ENCODE measurements at regions not wholly inside any gene's neighbourhood (a gene's known extent, or its start where the extent isn't known, plus 50 kb on each side); places are given as distances from the start of the nearest gene placed in this dataset.

GRCh38 chr4:144300616-144301015 lies 160.1 kb upstream of the GYPA start:
- Histone ChIP-seq H3K27ac (ENCODE audit: insufficient read depth, low read depth, low read length, poor library complexity, severe bottlenecking) (no peak overlapping the region), H3K4me1 (ENCODE audit: control insufficient read depth, insufficient read depth, low read length) (no peaks in the 10 kb centered on the region), H3K9me3 (ENCODE audit: control insufficient read depth, low read length) (no peaks in the 10 kb centered on the region), H3K36me3 (ENCODE audit: control insufficient read depth, insufficient read depth, low read length) (no peaks in the 10 kb centered on the region), H3K4me3 (ENCODE audit: insufficient read depth, low read depth, low read length) (no peak overlapping the region), H3K27me3 (ENCODE audit: control insufficient read depth, insufficient read depth, low read length, poor library complexity, severe bottlenecking) (no peaks in the 10 kb centered on the region)
- 88 to 97% methylated on average over 2 of the region's 2 CpGs for WGBS, 2 experiments

- no peak overlapping the region for H3K4me3 ChIP-seq (ENCODE audit: insufficient read depth, low read depth, low read length)
- H3K9me3 ChIP-seq (ENCODE audit: control insufficient read depth, low read length): no peaks in the 10 kb centered on the region
- H3K36me3 ChIP-seq (ENCODE audit: control insufficient read depth, insufficient read depth, low read length): no peaks in the 10 kb centered on the region
- no peaks in the 10 kb centered on the region for H3K27me3 ChIP-seq (ENCODE audit: control insufficient read depth, insufficient read depth, low read length, poor library complexity, severe bottlenecking)
- H3K27ac ChIP-seq (ENCODE audit: insufficient read depth, low read depth, low read length, poor library complexity, severe bottlenecking): no peak overlapping the region
- H3K4me1 ChIP-seq (ENCODE audit: control insufficient read depth, insufficient read depth, low read length): no peaks in the 10 kb centered on the region
- 93 to 94% methylated on average over 6 to 7 of the region's 7 CpGs for WGBS, 2 experiments
These were observed 162.4 kb upstream of the GYPA start for GRCh38 chr4:144302704-144303536.

GRCh38 chr4:144304025-144304424 lies 163.5 kb upstream of the GYPA start:
- WGBS, 2 experiments: 80% methylated on average over 1 of the region's 2 CpGs; no CpG with 5 or more reads in 1 of the 2 experiments
- H3K4me1 ChIP-seq (ENCODE audit: control insufficient read depth, insufficient read depth, low read length): no peaks in the 10 kb centered on the region
- no peaks in the 10 kb centered on the region for H3K27me3 ChIP-seq (ENCODE audit: control insufficient read depth, insufficient read depth, low read length, poor library complexity, severe bottlenecking)

GRCh38 chr4:144310535-144310934 lies 170.0 kb upstream of the GYPA start:
- Histone ChIP-seq H3K9me3 (ENCODE audit: control insufficient read depth, low read length) (no peaks in the 10 kb centered on the region), H3K36me3 (ENCODE audit: control insufficient read depth, insufficient read depth, low read length) (no peaks in the 10 kb centered on the region), H3K27ac (ENCODE audit: insufficient read depth, low read depth, low read length, poor library complexity, severe bottlenecking) (no peak overlapping the region), H3K4me3 (ENCODE audit: insufficient read depth, low read depth, low read length) (no peak overlapping the region), H3K27me3 (ENCODE audit: control insufficient read depth, insufficient read depth, low read length, poor library complexity, severe bottlenecking) (no peaks in the 10 kb centered on the region), H3K4me1 (ENCODE audit: control insufficient read depth, insufficient read depth, low read length) (no peaks in the 10 kb centered on the region)
- WGBS, 2 experiments: 83 to 87% methylated on average over 2 to 3 of the region's 4 CpGs

More at GRCh38 chr4:144304025-144304424, 163.5 kb upstream of the GYPA start:
- Histone ChIP-seq H3K27ac (ENCODE audit: insufficient read depth, low read depth, low read length, poor library complexity, severe bottlenecking) (no peak overlapping the region), H3K9me3 (ENCODE audit: control insufficient read depth, low read length) (no peaks in the 10 kb centered on the region), H3K4me3 (ENCODE audit: insufficient read depth, low read depth, low read length) (no peak overlapping the region), H3K36me3 (ENCODE audit: control insufficient read depth, insufficient read depth, low read length) (no peaks in the 10 kb centered on the region)

GRCh38 chr4:144313370-144313769 lies 172.9 kb upstream of the GYPA start:
- Histone ChIP-seq H3K27me3 (ENCODE audit: control insufficient read depth, insufficient read depth, low read length, poor library complexity, severe bottlenecking) (no peaks in the 10 kb centered on the region), H3K27ac (ENCODE audit: insufficient read depth, low read depth, low read length, poor library complexity, severe bottlenecking) (no peak overlapping the region), H3K36me3 (ENCODE audit: control insufficient read depth, insufficient read depth, low read length) (no peaks in the 10 kb centered on the region), H3K4me1 (ENCODE audit: control insufficient read depth, insufficient read depth, low read length) (no peaks in the 10 kb centered on the region), H3K9me3 (ENCODE audit: control insufficient read depth, low read length) (no peaks in the 10 kb centered on the region), H3K4me3 (ENCODE audit: insufficient read depth, low read depth, low read length) (no peak overlapping the region)

GRCh38 chr4:144316869-144317268 lies 176.4 kb upstream of the GYPA start:
- H3K4me3 ChIP-seq (ENCODE audit: insufficient read depth, low read depth, low read length): no peak overlapping the region
- no peaks in the 10 kb centered on the region for H3K4me1 ChIP-seq (ENCODE audit: control insufficient read depth, insufficient read depth, low read length)
- WGBS, 2 experiments: 91 to 97% methylated on average over 1 of the region's 1 CpG
- H3K27me3 ChIP-seq (ENCODE audit: control insufficient read depth, insufficient read depth, low read length, poor library complexity, severe bottlenecking): no peaks in the 10 kb centered on the region
- no peaks in the 10 kb centered on the region for H3K36me3 ChIP-seq (ENCODE audit: control insufficient read depth, insufficient read depth, low read length)
- H3K9me3 ChIP-seq (ENCODE audit: control insufficient read depth, low read length): no peaks in the 10 kb centered on the region
- H3K27ac ChIP-seq (ENCODE audit: insufficient read depth, low read depth, low read length, poor library complexity, severe bottlenecking): no peak overlapping the region

- Histone ChIP-seq H3K27me3 (ENCODE audit: control insufficient read depth, insufficient read depth, low read length, poor library complexity, severe bottlenecking) (no peaks in the 10 kb centered on the region), H3K4me1 (ENCODE audit: control insufficient read depth, insufficient read depth, low read length) (no peaks in the 10 kb centered on the region), H3K4me3 (ENCODE audit: insufficient read depth, low read depth, low read length) (no peak overlapping the region), H3K9me3 (ENCODE audit: control insufficient read depth, low read length) (no peaks in the 10 kb centered on the region), H3K27ac (ENCODE audit: insufficient read depth, low read depth, low read length, poor library complexity, severe bottlenecking) (no peak overlapping the region), H3K36me3 (ENCODE audit: control insufficient read depth, insufficient read depth, low read length) (no peaks in the 10 kb centered on the region)
- WGBS, 2 experiments: 92 to 93% methylated on average over 2 to 3 of the region's 3 CpGs
These were observed 178.3 kb upstream of the GYPA start for GRCh38 chr4:144318797-144319196.

- H3K27ac ChIP-seq (ENCODE audit: insufficient read depth, low read depth, low read length, poor library complexity, severe bottlenecking): no peak overlapping the region
- no peak overlapping the region for H3K4me3 ChIP-seq (ENCODE audit: insufficient read depth, low read depth, low read length)
- H3K27me3 ChIP-seq (ENCODE audit: control insufficient read depth, insufficient read depth, low read length, poor library complexity, severe bottlenecking): no peaks in the 10 kb centered on the region
- no peaks in the 10 kb centered on the region for H3K4me1 ChIP-seq (ENCODE audit: control insufficient read depth, insufficient read depth, low read length)
- WGBS, 2 experiments: 88 to 94% methylated on average over 1 of the region's 1 CpG
- no peaks in the 10 kb centered on the region for H3K36me3 ChIP-seq (ENCODE audit: control insufficient read depth, insufficient read depth, low read length)
- no peaks in the 10 kb centered on the region for H3K9me3 ChIP-seq (ENCODE audit: control insufficient read depth, low read length)
These were observed 196.1 kb upstream of the GYPA start for GRCh38 chr4:144336633-144337032.

- H3K4me3 ChIP-seq (ENCODE audit: insufficient read depth, low read depth, low read length): no peak overlapping the region
- no peaks in the 10 kb centered on the region for H3K9me3 ChIP-seq (ENCODE audit: control insufficient read depth, low read length)
- no peaks in the 10 kb centered on the region for H3K36me3 ChIP-seq (ENCODE audit: control insufficient read depth, insufficient read depth, low read length)
- no peaks in the 10 kb centered on the region for H3K4me1 ChIP-seq (ENCODE audit: control insufficient read depth, insufficient read depth, low read length)
- H3K27ac ChIP-seq (ENCODE audit: insufficient read depth, low read depth, low read length, poor library complexity, severe bottlenecking): no peak overlapping the region
- H3K27me3 ChIP-seq (ENCODE audit: control insufficient read depth, insufficient read depth, low read length, poor library complexity, severe bottlenecking): no peaks in the 10 kb centered on the region
These were observed 197.6 kb upstream of the GYPA start for GRCh38 chr4:144338148-144338547.

- no peaks in the 10 kb centered on the region for H3K9me3 ChIP-seq (ENCODE audit: control insufficient read depth, low read length)
- no peak overlapping the region for H3K4me3 ChIP-seq (ENCODE audit: insufficient read depth, low read depth, low read length)
- no peaks in the 10 kb centered on the region for H3K4me1 ChIP-seq (ENCODE audit: control insufficient read depth, insufficient read depth, low read length)
- no peaks in the 10 kb centered on the region for H3K27me3 ChIP-seq (ENCODE audit: control insufficient read depth, insufficient read depth, low read length, poor library complexity, severe bottlenecking)
- no peaks in the 10 kb centered on the region for H3K36me3 ChIP-seq (ENCODE audit: control insufficient read depth, insufficient read depth, low read length)
- H3K27ac ChIP-seq (ENCODE audit: insufficient read depth, low read depth, low read length, poor library complexity, severe bottlenecking): no peak overlapping the region
- 92 to 98% methylated on average over 2 of the region's 2 CpGs for WGBS, 2 experiments
These were observed 198.3 kb upstream of the GYPA start for GRCh38 chr4:144338834-144339233.

All from ectodermal cell (in vitro differentiated cells).